GM12878 (cell line): ENCODE measurements at regions not wholly inside any gene's neighbourhood (a gene's known extent, or its start where the extent isn't known, plus 50 kb on each side); places are given as distances from the start of the nearest gene placed in this dataset.

Source experiments
- ATAC-seq: fragments of 200-7000 bp; cut with Tn5 transposase; 3 replicates; pipeline ENCODE4 v1.9.1; 2020; ENCODE audit warnings: mild to moderate bottlenecking, moderate library complexity
- BruUV-seq: library from RNA; stranded (reverse); fragments of 400-500 nt; replicated peaks from 2 replicates; lab custom pipeline; 2021; lab: Mats Ljungman, UMichigan
- CTCF ChIA-PET: fragments of 300-600 bp; sonication (Branson Sonifier 250); formaldehyde crosslinking; extraction: SDS; loops from one replicate; lab custom pipeline; 2021; ENCODE audit warnings: inconsistent platforms; lab: Yijun Ruan, JAX
- POLR2A ChIA-PET: fragments of 350-600 bp; formaldehyde crosslinking; extraction: SDS; loops from one replicate; lab custom pipeline; 2021; ENCODE audit warnings: inconsistent platforms; lab: Charles Lee
- RAD21 ChIA-PET: fragments of 300-600 bp; sonication (Branson Sonifier 250); formaldehyde crosslinking; loops from one replicate; lab custom pipeline; 2023; ENCODE audit warnings: antibody characterized with exemption; ENCODE audit not compliant: unreplicated experiment; lab: Charles Lee
- SMC1A ChIA-PET: fragments of 300-600 bp; sonication (Branson Sonifier 250); formaldehyde crosslinking; loops from one replicate; lab custom pipeline; 2023; ENCODE audit not compliant: unreplicated experiment, uncharacterized antibody; lab: Charles Lee
- DNase-seq: peaks from one replicate; pipeline ENCODE4 v3.0.0-alpha.2; 2011; ENCODE audit warnings: low read depth, low spot score
- FAIRE-seq: peaks from 3 replicates; lab custom pipeline; 2011; peaks lifted over from hg19 to GRCh38; lab: Jason Lieb, UNC
- H2AFZ ChIP-seq: 2 replicates; pipeline ENCODE4 v1.6.0; 2011; ENCODE audit warnings: low read depth, low read length, control low read depth; ENCODE audit not compliant: control insufficient read depth
- H3K27ac ChIP-seq: 2 replicates; pipeline ENCODE4 v1.5.1; 2011; ENCODE audit warnings: control low read depth; ENCODE audit not compliant: control insufficient read depth, insufficient read depth
- H3K27me3 ChIP-seq, 2 experiments: replicated peaks in 1 of 2; 2 replicates each; pipeline versions ENCODE4 v1.6.0 to v1.6.1; 2011; ENCODE audit warnings: low read length in 1 of 2; ENCODE audit not compliant: control insufficient read depth in 2 of 2, insufficient read depth in 2 of 2
- H3K36me3 ChIP-seq, 2 experiments: 2 replicates each; pipeline ENCODE4 v1.5.1; 2011; ENCODE audit warnings: low read length in 1 of 2; ENCODE audit not compliant: control insufficient read depth in 2 of 2, insufficient read depth in 2 of 2
- H3K4me1 ChIP-seq: 2 replicates; pipeline ENCODE4 v1.6.1; 2011; ENCODE audit warnings: mild to moderate bottlenecking, low read length, moderate library complexity, mixed read lengths; ENCODE audit not compliant: control insufficient read depth, insufficient read depth
- H3K4me2 ChIP-seq: 2 replicates; pipeline ENCODE4 v1.6.0; 2011; ENCODE audit warnings: control low read depth; ENCODE audit not compliant: control insufficient read depth, insufficient read depth
- H3K4me3 ChIP-seq: fragments of 200-600 bp; sonication (generic); 2 replicates; pipeline ENCODE4 v1.5.1; 2016
- H3K79me2 ChIP-seq: 2 replicates; pipeline ENCODE4 v1.6.0; 2011; ENCODE audit warnings: low read length; ENCODE audit not compliant: control insufficient read depth, insufficient read depth
- H3K9ac ChIP-seq: 2 replicates; pipeline ENCODE4 v1.8.0; 2011; ENCODE audit warnings: low read length, control low read depth, mixed read lengths; ENCODE audit not compliant: control insufficient read depth, insufficient read depth
- H3K9me3 ChIP-seq: replicated peaks from 3 replicates; pipeline ENCODE4 v1.5.1; 2011; ENCODE audit warnings: mild to moderate bottlenecking, low read length; ENCODE audit not compliant: control insufficient read depth, insufficient read depth
- H4K20me1 ChIP-seq: 2 replicates; pipeline ENCODE4 v1.6.0; 2011; ENCODE audit not compliant: control insufficient read depth, insufficient read depth
- CBFB ChIP-seq: IDR thresholded peaks from 2 replicates; pipeline ENCODE4 v1.6.1; 2016; ENCODE audit warnings: antibody characterized with exemption, low read depth
- CBX3 ChIP-seq: fragments of 200-600 bp; sonication (generic); IDR thresholded peaks from 2 replicates; pipeline ENCODE4 v1.6.1; 2016; ENCODE audit warnings: low read depth, borderline replicate concordance
- EGR1 ChIP-seq, 2 experiments: IDR thresholded peaks; 1 replicate in 1 of 2; 2 replicates in 1 of 2; pipeline ENCODE4 v1.6.1; 2011 to 2012; ENCODE audit warnings: low read depth in 2 of 2, low read length in 2 of 2, borderline replicate concordance in 1 of 2, mild to moderate bottlenecking in 1 of 2, moderate library complexity in 1 of 2
- FOS ChIP-seq: IDR thresholded peaks from 3 replicates; pipeline ENCODE4 v1.6.1; 2011; ENCODE audit warnings: borderline replicate concordance; ENCODE audit not compliant: insufficient read length; ENCODE audit errors: extremely low read depth
- JUND ChIP-seq: IDR thresholded peaks from 2 replicates; pipeline ENCODE4 v1.6.1; 2012; ENCODE audit warnings: low read depth, mild to moderate bottlenecking, low read length, improper control_type of control experiment, moderate library complexity
- MYC ChIP-seq: IDR thresholded peaks from 2 replicates; pipeline ENCODE4 v1.6.1; 2011; ENCODE audit warnings: mild to moderate bottlenecking, low read length, moderate library complexity, inconsistent platforms; ENCODE audit not compliant: insufficient read depth, insufficient replicate concordance, insufficient read length, severe bottlenecking
- SKIL ChIP-seq: fragments of 450-650 bp; IDR thresholded peaks from 2 replicates; pipeline ENCODE4 v1.6.1; 2017; ENCODE audit warnings: mild to moderate bottlenecking, low read depth, inconsistent platforms; ENCODE audit not compliant: poor library complexity, severe bottlenecking
- SMARCA5 ChIP-seq: fragments of 450-650 bp; IDR thresholded peaks from 2 replicates; pipeline ENCODE4 v1.6.1; 2017; ENCODE audit warnings: mild to moderate bottlenecking
- SREBF1 ChIP-seq: IDR thresholded peaks from 2 replicates; pipeline ENCODE4 v1.6.1; 2012; ENCODE audit warnings: mild to moderate bottlenecking, low read length
- WGBS: methylation state at CpG from one replicate; pipeline ENCODE4 v1.1.6; 2016; ENCODE audit warnings: low lambda C conversion rate; ENCODE audit not compliant: insufficient replicate concordance, insufficient coverage; ENCODE audit errors: missing lambda C conversion rate; 5-methylcytosine and 5-hydroxymethylcytosine counted together
- in situ Hi-C: fragments of 300-500 bp; cut with MboI; formaldehyde crosslinking; loops from 9 replicates; pipeline ENCODE4 v1.14.3; 2018; ENCODE audit warnings: mixed read lengths
- intact Hi-C: fragments of 100-400 bp; cut with micrococcal nuclease; formaldehyde crosslinking; loops from one replicate; pipeline ENCODE4 v1.14.2; 2022; ENCODE audit not compliant: unreplicated experiment

DNA sequence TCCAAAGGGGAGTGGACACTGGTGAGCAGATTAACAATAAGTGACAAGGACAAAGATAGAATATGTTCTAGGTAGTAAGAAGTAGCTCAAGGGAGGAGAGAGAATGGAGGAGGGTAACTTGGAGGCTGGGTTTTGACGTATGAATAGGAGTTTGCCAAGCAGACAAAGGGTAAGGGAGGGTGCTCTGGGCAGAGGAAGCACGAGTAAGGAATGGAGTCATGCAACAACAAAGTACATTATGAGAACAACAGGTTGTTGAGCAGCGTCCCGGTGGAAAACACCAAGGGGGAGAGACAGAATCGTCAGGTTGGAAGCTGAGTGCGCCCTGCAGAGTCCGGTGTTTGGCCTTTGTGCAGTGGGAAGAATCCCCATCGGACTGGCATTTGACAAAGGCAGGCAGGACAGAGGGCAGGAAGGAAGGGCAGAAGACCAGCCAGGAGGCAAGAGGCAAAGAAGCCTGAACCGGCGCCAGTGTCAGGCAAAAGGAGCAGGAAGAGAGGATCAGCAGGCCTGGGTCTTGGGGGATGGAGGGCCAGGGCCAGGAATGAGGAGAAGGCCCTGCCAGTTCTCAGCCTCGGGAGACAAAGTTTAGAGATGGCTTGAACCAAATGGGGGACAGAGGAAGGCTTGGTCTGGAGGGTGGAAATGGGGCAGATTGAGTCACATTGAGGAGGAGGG lies 134.3 kb upstream of the TNRC6C start:
- in situ Hi-C loops, result no loop called here
- Histone ChIP-seq H3K79me2 (no peaks in the 10 kb centered on the region), H3K27me3 (no peaks in the 10 kb centered on the region), H2AFZ (no peak overlapping the region), H3K36me3 (no peaks in the 10 kb centered on the region), H3K27ac (no peak overlapping the region), H4K20me1 (no peaks in the 10 kb centered on the region), H3K9ac (no peak overlapping the region), H3K4me1 (peaks cover 3% of the 10 kb centered on the region; the same call in 1 of the 2 replicates), H3K4me3 (no peak overlapping the region), H3K4me2 (no peak overlapping the region), H3K9me3 (no peaks in the 10 kb centered on the region)
- WGBS, result 42% methylated on average over 11 of the region's 11 CpGs
- no peak for TF ChIP-seq SMARCA5
- no peak for TF ChIP-seq MYC
- no peak for TF ChIP-seq CBX3
- no peak for TF ChIP-seq SKIL
- no peak for TF ChIP-seq JUND
- no peak for TF ChIP-seq FOS
- TF ChIP-seq EGR1 (IDR thresholded peaks at IDR 0.05; ENCODE audit: borderline replicate concordance in 1 of 2, low read depth in 2 of 2, low read length in 2 of 2), result no peak
- TF ChIP-seq SREBF1, result no peak
- no peak for TF ChIP-seq CBFB
- ChIA-PET RAD21 (no interaction called here), CTCF (no interaction called here), POLR2A (no interaction called here), SMC1A (interaction anchor here (1.2 kb wide), 1 partner anchor 141 kb away, joined by 3 read pairs; no protein-coding TSS in a partner anchor)
- intact Hi-C loops, result no loop called here
- BruUV-seq, result no TSS peak
- DNase-seq, result no peak
- no peak for ATAC-seq
- FAIRE-seq, result no peak
